HK-2 (cell line): ENCODE measurements at regions not wholly inside any gene's neighbourhood (a gene's known extent, or its start where the extent isn't known, plus 50 kb on each side); places are given as distances from the start of the nearest gene placed in this dataset.
"Not testable (repeated sequence)": the region's sequence is repeated elsewhere in the genome, so short reads cannot be mapped to it uniquely, and the experiment has no call there.

Experiments used
- DNase-seq: peaks from one replicate; pipeline ENCODE4 v3.0.0-alpha.2; 2018; ENCODE audit not compliant: unreplicated experiment

GRCh38 chr4:105050896-105051295, 95.8 kb upstream of the TET2 start:
- DNase-seq, result no peak

DNA sequence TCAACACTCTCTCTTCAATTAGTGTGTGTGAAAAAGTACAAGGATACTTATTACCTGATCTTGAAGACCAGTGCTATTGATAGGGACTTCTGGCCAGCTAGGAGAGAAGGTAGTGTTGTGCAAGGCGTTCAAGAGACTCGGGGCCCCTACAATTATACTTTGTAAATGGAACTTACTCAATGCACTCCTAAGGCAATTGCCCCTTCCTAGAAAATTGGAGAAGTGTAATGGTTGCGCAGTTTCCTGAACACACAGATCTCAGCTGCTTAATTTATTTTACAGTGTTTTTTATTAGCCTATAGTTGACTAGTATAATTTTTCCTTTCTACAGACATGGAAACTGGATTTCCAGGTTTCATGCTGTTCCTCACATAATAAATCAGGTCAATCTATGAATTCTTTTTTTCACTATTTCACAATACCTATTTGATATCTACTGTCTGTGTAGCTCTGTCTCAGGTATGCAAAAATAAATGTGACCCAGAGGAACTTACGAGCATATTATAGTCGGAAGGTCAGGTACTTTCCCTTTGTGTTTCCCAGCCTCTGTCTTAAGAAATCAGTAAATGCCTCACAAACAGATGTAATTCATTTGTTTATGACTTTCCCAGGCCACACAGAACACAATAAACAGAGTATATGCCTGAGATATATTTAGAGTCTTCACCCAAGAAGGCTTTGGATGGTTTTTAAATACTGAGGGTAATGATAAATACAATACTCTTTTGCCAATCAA, 89.1 kb upstream of the TET2 start:
- no peak for DNase-seq

DNA sequence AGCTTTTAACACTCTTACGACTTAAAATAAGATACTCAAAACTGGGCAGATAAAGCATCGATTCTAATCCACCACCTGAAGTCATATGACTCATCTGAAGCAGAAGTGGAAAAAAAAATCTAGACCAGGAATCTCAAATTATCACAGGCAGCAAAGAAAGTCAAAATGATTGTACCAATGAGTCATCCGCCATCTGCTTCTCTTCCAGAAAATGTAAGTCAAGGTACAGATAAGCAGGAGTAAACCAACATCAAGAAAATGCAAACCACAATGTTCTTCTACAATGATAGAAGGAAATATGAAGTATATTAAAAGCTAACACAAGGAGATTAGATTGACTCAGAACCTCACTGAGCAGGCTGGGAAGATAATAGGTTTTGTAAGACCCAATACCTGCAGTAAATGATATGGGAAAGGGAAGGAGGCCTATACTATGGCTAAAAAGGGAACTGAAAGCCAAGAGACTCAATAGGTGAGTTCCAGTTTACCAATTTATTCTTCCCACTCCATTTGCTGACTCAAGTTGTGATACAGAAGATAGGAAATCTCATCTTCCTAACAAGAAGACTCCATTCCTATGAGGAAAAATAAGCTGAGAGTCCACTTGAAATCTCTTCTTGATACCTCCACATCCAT, 88.4 kb upstream of the TET2 start:
- DNase-seq, result no peak

DNA sequence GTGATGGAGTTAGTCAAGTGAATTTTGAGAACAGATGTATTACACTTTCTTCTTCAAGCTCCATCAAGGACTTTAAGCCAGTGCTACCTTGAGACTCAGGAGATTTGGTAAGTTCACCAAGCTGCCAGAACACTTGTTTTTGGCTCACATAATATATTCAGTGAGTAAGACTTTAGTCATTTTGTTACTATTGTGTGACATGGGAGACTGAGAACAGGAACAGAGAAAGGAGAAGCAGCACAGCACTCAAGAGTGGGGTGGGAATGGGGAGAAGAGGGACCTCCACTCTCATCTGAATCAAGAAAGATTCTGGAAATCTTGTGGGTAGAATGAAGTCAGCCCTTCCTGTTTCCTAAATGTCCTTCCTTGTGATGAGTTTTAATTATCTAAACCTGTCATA, 87.3 kb upstream of the TET2 start:
- DNase-seq, result no peak

- peak; percentile 8 for DNase-seq
These were observed 86.0 kb upstream of the TET2 start for GRCh38 chr4:105060628-105061027.

GRCh38 chr4:105061136-105061696, 85.5 kb upstream of the TET2 start:
- peak; percentile 30 for DNase-seq

- DNase-seq, result no peak
These were observed 84.9 kb upstream of the TET2 start for GRCh38 chr4:105061731-105062130.

GRCh38 chr4:105066401-105066800, 80.3 kb upstream of the TET2 start:
- no peak for DNase-seq

DNA sequence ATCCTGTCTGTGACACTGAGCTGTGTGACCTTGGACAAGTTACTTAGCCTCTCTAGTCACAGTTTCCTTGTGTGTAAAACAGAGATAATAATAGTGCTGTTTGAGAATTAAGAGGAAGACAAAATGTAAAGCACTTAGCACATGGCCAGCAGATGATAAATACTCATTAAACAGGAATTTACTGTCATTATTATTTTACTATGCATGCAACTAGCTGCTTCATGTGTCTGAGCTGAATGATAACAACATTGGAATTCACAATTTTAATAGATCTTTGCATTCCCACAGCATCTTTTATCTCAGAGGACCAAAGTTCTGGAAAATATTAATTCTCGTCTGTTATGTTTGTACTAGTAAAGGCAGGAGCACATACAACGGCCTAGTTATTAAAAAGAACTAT, 79.2 kb upstream of the TET2 start:
- DNase-seq, result no peak

DNA sequence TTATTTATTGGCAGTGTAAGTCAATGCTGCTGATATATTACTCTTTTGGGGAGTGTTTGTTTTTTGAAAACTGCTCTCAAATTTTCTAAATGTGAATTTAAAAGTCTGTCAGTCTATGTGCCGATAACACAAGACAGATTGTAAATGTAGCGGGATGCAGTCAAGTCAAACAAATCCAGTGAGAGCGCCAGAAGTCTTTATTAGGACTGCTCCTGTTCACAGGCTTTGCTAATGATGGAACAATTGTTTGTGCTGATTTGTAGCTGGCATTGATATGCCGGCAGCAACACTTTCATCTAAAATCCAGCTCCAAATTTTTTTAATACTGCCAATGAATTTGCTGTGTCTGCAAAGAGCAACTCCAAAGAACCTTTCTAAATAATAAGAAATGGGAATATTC, 78.7 kb upstream of the TET2 start:
- no peak for DNase-seq

- no peak for DNase-seq
These were observed 78.2 kb upstream of the TET2 start for GRCh38 chr4:105068516-105068915.

- DNase-seq, result not testable (repeated sequence)
These were observed 74.6 kb upstream of the TET2 start for GRCh38 chr4:105072095-105072494.

DNA sequence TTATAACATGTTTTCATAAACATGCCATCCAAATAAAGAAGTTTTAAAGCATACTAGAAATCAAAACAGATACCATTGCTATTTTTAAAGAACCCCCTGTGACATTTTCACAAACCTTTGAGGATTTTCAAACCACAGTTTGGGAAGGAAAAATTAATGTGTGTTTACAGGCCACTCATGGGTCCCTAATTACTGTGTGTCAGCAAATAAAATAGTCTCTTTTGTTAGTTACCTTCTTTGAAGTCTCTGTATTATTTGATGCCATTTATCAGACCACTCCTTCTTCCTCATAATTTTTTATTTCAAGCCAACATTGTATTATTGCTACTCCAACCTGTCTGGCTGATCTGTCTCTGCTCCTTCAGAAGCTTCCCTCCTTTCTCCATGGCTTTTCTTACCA, 72.6 kb upstream of the TET2 start:
- DNase-seq, result no peak

DNA sequence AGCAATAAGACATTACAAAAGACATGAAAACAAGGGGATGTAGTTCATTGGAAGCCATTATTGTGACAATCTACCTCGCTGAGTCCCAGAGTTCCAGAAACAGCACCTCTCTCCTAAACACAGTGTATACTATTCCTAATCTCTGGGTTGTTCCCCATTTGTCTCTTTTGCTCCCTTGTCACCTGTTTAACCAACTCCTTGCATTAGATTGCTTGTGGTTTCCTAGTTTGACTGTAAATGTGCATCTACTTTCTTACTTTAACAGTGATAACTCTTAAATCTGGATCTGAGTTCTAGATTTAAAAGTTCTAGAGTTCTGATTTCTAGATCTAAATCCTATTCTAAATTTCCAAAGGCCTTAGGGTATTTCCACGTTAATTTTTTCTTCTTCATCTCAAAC, 71.6 kb upstream of the TET2 start:
- DNase-seq, result no peak

GRCh38 chr4:105088110-105088879, 58.4 kb upstream of the TET2 start:
- peak; percentile 24 for DNase-seq

GRCh38 chr4:105092356-105092755, 54.3 kb upstream of the TET2 start:
- DNase-seq, result no peak

GRCh38 chr4:105092768-105093167, 53.9 kb upstream of the TET2 start:
- no peak for DNase-seq

GRCh38 chr4:105093975-105094374, 52.7 kb upstream of the TET2 start:
- DNase-seq, result no peak
